ENCODE measurements at regions not wholly inside any gene's neighbourhood (a gene's known extent, or its start where the extent isn't known, plus 50 kb on each side); places are given as distances from the start of the nearest gene placed in this dataset.

DNA sequence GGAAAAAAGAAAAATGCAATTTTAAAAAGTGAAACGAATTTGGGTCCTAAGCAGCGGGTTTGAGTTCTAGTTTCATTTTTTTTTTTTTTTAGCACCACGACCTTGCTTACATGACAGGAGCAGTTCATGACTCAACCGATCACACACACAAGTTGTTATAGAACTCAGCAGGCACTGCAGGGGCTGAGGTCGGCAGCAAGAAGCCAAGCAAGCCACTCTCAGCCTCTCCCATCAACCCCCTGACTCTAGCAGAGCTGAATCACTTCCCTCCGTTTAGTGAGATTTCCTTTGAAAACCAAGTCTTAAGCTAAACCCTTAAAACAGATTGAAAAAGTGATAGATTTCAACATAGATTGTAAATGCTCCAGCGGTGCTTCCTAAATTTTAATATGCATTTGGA is 520.8 kb downstream of the HAPSTR1 start:
- H3K4me3 ChIP-seq (ENCODE audit: low read depth, low read length), result no peak overlapping the region
- TF ChIP-seq, protein P1, sequence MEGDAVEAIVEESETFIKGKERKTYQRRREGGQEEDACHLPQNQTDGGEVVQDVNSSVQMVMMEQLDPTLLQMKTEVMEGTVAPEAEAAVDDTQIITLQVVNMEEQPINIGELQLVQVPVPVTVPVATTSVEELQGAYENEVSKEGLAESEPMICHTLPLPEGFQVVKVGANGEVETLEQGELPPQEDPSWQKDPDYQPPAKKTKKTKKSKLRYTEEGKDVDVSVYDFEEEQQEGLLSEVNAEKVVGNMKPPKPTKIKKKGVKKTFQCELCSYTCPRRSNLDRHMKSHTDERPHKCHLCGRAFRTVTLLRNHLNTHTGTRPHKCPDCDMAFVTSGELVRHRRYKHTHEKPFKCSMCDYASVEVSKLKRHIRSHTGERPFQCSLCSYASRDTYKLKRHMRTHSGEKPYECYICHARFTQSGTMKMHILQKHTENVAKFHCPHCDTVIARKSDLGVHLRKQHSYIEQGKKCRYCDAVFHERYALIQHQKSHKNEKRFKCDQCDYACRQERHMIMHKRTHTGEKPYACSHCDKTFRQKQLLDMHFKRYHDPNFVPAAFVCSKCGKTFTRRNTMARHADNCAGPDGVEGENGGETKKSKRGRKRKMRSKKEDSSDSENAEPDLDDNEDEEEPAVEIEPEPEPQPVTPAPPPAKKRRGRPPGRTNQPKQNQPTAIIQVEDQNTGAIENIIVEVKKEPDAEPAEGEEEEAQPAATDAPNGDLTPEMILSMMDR (IDR thresholded peaks at IDR 0.05; ENCODE audit: insufficient read depth, low read depth, low read length), result no peak
- no peak for DNase-seq (ENCODE audit: low read depth)

DNA sequence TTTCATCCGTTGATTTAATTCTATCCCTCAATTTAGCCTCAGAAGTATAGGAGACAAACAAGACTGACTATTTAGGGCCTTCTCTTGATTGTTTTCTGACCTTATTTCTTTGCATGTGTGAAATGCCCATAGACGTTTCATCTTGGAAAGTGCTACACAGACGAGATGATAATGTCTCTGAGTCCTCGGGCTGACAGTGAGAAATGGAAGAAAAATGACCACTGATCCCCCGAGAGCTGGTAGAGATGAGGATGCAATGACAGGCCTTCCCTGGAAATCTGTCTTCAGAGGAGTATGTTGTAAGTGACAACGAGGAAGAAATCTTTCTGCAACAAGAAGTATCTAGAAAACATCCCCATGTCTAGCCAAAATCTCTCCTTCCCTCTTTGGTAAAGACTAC is 522.9 kb downstream of the HAPSTR1 start:
- no peak for DNase-seq (ENCODE audit: low read depth)
- no peak overlapping the region for H3K4me3 ChIP-seq (ENCODE audit: low read depth, low read length)
- TF ChIP-seq, protein P1 (IDR thresholded peaks at IDR 0.05; ENCODE audit: insufficient read depth, low read depth, low read length), result no peak

DNA sequence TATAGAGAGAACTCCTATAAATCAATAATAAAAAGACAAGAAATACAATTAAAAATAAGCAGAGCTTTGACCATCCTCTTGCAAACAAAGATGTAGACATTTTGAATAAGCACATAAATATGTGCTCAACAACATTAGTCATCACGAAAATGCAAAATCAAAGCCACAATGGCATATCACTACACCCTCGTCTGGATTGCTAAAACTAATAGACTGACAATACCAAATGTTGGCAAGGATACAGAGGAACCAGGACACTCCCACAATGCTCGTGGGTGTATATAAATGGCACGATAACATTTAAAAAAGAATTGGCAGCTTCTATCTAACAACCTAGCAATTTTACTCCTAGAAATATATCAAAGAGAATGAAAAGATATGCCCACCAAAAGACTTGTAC is 530.8 kb downstream of the HAPSTR1 start:
- DNase-seq (ENCODE audit: low read depth), result no peak
- no peak overlapping the region for H3K4me3 ChIP-seq (ENCODE audit: low read depth, low read length)
- TF ChIP-seq, protein P1 (IDR thresholded peaks at IDR 0.05; ENCODE audit: insufficient read depth, low read depth, low read length), result no peak

DNA sequence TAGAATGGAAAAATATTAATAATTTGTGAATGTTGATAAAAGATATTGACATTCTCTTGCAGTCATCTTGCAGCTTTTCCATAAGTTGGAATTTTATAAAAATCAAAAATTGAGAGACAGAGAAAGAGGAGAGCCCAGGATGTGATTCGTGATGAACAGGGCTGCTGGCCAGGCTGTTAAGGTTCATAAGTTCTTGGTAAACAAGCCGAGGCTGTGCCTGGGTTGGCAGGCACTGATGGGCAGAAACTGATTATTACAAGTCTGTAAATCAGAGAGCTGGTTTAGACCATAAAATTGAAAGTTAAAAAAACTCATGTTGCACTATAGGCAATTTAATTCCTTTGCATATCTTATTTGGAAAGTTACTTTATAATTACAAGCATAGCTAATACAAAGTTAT is 533.7 kb downstream of the HAPSTR1 start:
- no peak for DNase-seq (ENCODE audit: low read depth)
- H3K4me3 ChIP-seq (ENCODE audit: low read depth, low read length), result no peak overlapping the region
- TF ChIP-seq, protein P1 (IDR thresholded peaks at IDR 0.05; ENCODE audit: insufficient read depth, low read depth, low read length), result no peak

DNA sequence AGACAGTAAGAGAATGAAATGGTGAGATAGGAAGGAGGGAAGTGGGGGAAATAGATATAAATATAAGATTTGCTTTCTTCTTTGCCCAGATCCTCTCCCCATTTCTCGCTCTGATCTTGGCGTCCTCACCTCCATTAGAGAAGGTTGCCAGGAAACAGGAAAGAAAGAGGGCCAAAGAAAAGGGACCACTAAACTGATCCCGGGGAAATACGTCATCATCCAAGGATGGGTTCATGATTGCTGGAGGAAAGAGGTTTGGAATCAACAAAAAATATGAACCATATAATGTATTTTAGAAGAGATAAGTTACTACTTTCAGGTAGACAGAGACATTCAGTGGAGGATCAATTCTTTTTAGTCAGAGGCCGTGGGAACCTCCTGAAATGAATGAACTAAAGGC is 536.0 kb downstream of the HAPSTR1 start:
- TF ChIP-seq, protein P1 (IDR thresholded peaks at IDR 0.05; ENCODE audit: insufficient read depth, low read depth, low read length), result no peak
- no peak overlapping the region for H3K4me3 ChIP-seq (ENCODE audit: low read depth, low read length)
- DNase-seq (ENCODE audit: low read depth), result no peak

DNA sequence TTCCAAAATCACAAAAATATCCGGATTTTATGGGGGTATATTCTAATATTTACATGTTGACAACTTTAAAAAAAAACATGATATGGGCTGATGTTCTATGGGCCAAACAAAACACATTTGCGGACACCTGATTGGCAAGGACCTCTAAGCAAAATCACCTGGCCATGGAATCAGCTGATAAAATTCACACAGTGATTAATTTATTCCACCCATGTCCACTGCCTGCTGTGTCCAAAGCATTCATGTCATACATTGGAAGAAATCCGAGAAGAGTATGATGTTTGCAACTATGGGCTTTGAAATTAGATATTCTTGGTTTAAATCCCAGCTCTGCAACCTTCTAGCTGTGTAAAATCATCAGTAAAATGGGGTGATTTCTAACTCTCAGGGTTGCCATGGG is 538.7 kb downstream of the HAPSTR1 start:
- TF ChIP-seq, protein P1 (IDR thresholded peaks at IDR 0.05; ENCODE audit: insufficient read depth, low read depth, low read length), result no peak
- H3K4me3 ChIP-seq (ENCODE audit: low read depth, low read length), result no peak overlapping the region
- no peak for DNase-seq (ENCODE audit: low read depth)

DNA sequence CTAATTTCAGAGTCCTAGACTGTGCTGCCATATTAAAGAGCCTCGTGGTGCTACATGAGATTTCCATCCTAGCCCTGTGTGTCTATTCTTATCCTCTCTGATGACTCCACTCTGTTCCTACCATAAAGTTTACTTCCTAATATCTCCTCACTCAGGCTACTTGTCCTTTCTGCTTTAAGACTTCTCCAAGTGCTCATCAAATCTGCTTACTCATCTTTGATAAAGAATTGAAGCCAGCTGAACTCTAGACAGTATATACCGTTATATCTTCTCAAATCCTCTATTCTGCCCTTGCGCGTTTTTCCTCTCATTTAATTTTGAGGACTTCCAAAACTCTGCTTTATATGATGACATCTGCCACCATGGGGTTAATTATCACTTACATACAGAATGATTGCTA is 539.5 kb downstream of the HAPSTR1 start:
- H3K4me3 ChIP-seq (ENCODE audit: low read depth, low read length), result no peak overlapping the region
- TF ChIP-seq, protein P1 (IDR thresholded peaks at IDR 0.05; ENCODE audit: insufficient read depth, low read depth, low read length), result no peak
- no peak for DNase-seq (ENCODE audit: low read depth)

Data from fibroblast of villous mesenchyme (primary cell).